GM18517 (cell line): ENCODE measurements at regions not wholly inside any gene's neighbourhood (a gene's known extent, or its start where the extent isn't known, plus 50 kb on each side); places are given as distances from the start of the nearest gene placed in this dataset.
A peak's percentile ranks its signal among the peaks of the same experiment; 100 is the strongest.
"Not testable (repeated sequence)": the region's sequence is repeated elsewhere in the genome, so short reads cannot be mapped to it uniquely, and the experiment has no call there.

ENCODE experiments used
- ATAC-seq: cut with Tn5 transposase; IDR thresholded peaks from one replicate; pipeline ENCODE4 v1.9.1; 2021; ENCODE audit warnings: mild to moderate bottlenecking, moderate library complexity; ENCODE audit not compliant: unreplicated experiment

GRCh38 chr4:42282081-42282901, 115.0 kb upstream of the SHISA3 start:
- peak; percentile 79 for ATAC-seq

- no peak for ATAC-seq
These were observed 113.3 kb upstream of the SHISA3 start for GRCh38 chr4:42284030-42284429.

GRCh38 chr4:42288876-42289275, 108.4 kb upstream of the SHISA3 start:
- ATAC-seq, result not testable (repeated sequence)

GRCh38 chr4:42292192-42292591, 105.1 kb upstream of the SHISA3 start:
- not testable (repeated sequence) for ATAC-seq

- ATAC-seq, result no peak
These were observed 103.1 kb upstream of the SHISA3 start for GRCh38 chr4:42293967-42294813.

GRCh38 chr4:42296196-42296595, 101.1 kb upstream of the SHISA3 start:
- no peak for ATAC-seq

GRCh38 chr4:42302348-42302747, 94.9 kb upstream of the SHISA3 start:
- ATAC-seq, result no peak

- ATAC-seq, result no peak
These were observed 90.8 kb upstream of the SHISA3 start for GRCh38 chr4:42306221-42307109.

GRCh38 chr4:42308247-42308646, 89.0 kb upstream of the SHISA3 start:
- no peak for ATAC-seq

- ATAC-seq, result no peak
These were observed 87.7 kb upstream of the SHISA3 start for GRCh38 chr4:42309361-42310260.

- ATAC-seq, result no peak
These were observed 86.9 kb upstream of the SHISA3 start for GRCh38 chr4:42310358-42310757.

GRCh38 chr4:42310806-42311205, 86.5 kb upstream of the SHISA3 start:
- no peak for ATAC-seq

GRCh38 chr4:42311591-42311990, 85.7 kb upstream of the SHISA3 start:
- no peak for ATAC-seq

GRCh38 chr4:42313420-42313819, 83.9 kb upstream of the SHISA3 start:
- ATAC-seq, result not testable (repeated sequence)

- ATAC-seq, result no peak
These were observed 83.4 kb upstream of the SHISA3 start for GRCh38 chr4:42313872-42314271.

GRCh38 chr4:42315231-42315630, 82.1 kb upstream of the SHISA3 start:
- ATAC-seq, result no peak

GRCh38 chr4:42320822-42321388, 76.4 kb upstream of the SHISA3 start:
- ATAC-seq, result no peak

- ATAC-seq, result no peak
These were observed 71.2 kb upstream of the SHISA3 start for GRCh38 chr4:42326040-42326439.

GRCh38 chr4:42326524-42326923, 70.8 kb upstream of the SHISA3 start:
- ATAC-seq, result no peak

GRCh38 chr4:42327323-42327722, 70.0 kb upstream of the SHISA3 start:
- no peak for ATAC-seq
